Stomach (tissue), 8 donors: ENCODE measurements at regions not wholly inside any gene's neighbourhood (a gene's known extent, or its start where the extent isn't known, plus 50 kb on each side); places are given as distances from the start of the nearest gene placed in this dataset.

ENCODE experiments used
- DNase-seq, 2 donors: peaks; one replicate each; pipeline versions ENCODE4 v3.0.0 to v3.0.0-alpha.2; 2013 to 2019
- H3K27ac ChIP-seq, 5 donors: fragments of 200-600 bp in 4 of 5; sonication (generic) in 4 of 5; one replicate each; pipeline ENCODE4 v1.5.1; 2013 to 2019; ENCODE audit warnings: mild to moderate bottlenecking in 1 of 5, moderate library complexity in 1 of 5
- H3K27me3 ChIP-seq, 3 donors: fragments of 200-600 bp; sonication (generic); one replicate each; pipeline ENCODE4 v1.5.1; 2017 to 2019; ENCODE audit warnings: mixed run types in 1 of 3
- H3K36me3 ChIP-seq, 4 donors: fragments of 200-600 bp; sonication (generic); 1 replicate in 3 of 4; 2 replicates in 1 of 4; pipeline ENCODE4 v1.5.1; 2016 to 2019
- H3K4me1 ChIP-seq, 4 donors: fragments of 200-600 bp; sonication (generic); one replicate each; pipeline ENCODE4 v1.5.1; 2016 to 2019
- H3K4me3 ChIP-seq, 4 donors: fragments of 200-600 bp; sonication (generic) in 3 of 4; one replicate each; pipeline ENCODE4 v1.5.1; 2016 to 2019; ENCODE audit warnings: mild to moderate bottlenecking in 1 of 4
- H3K9me3 ChIP-seq, 4 donors: fragments of 200-600 bp; sonication (generic); one replicate each; pipeline ENCODE4 v1.5.1; 2016 to 2019
- CTCF ChIP-seq, 7 experiments: fragments of 450-650 bp in 4 of 7; fragments of 200-600 bp in 3 of 7; sonication (generic) in 3 of 7; IDR thresholded peaks; one replicate each; pipeline ENCODE4 v1.5.1; 2016 to 2019; ENCODE audit warnings: antibody characterized with exemption in 7 of 7, control low read depth in 2 of 7, mild to moderate bottlenecking in 1 of 7
- EP300 ChIP-seq: sonication (generic); formaldehyde crosslinking; IDR thresholded peaks from one replicate; pipeline ENCODE4 v1.6.1; 2017; ENCODE audit warnings: antibody characterized with exemption
- POLR2A ChIP-seq, 4 donors: fragments of 450-650 bp; IDR thresholded peaks; one replicate each; pipeline ENCODE4 v1.6.1; 2016; ENCODE audit warnings: antibody characterized with exemption in 4 of 4, control low read depth in 2 of 4, mild to moderate bottlenecking in 1 of 4, moderate library complexity in 1 of 4
- POLR2AphosphoS5 ChIP-seq, 3 donors: sonication (generic); formaldehyde crosslinking; IDR thresholded peaks; one replicate each; pipeline ENCODE4 v1.6.1; 2016; ENCODE audit warnings: antibody characterized with exemption in 3 of 3
- WGBS, 5 donors: extraction: QIAGEN DNeasy Blood & Tissue Kit in 3 of 5; methylation state at CpG; one replicate each; pipeline versions ENCODE4 v1.1.5 to v1.1.7; 2013 to 2018; 5-methylcytosine and 5-hydroxymethylcytosine counted together
- intact Hi-C: fragments of 100-400 bp; cut with DNase I; formaldehyde crosslinking; loops from one replicate; pipeline ENCODE4 v1.15.1; 2023; ENCODE audit warnings: low total_unique reads
- donor health status: healthy with polysubstance abuse.
- donor health status: Bipolar disorder and iron deficiency.
- donor health status: healthy.

- 87 to 95% (median 94%) methylated on average over 3 of the region's 3 CpGs for WGBS, 5 donors
- Histone ChIP-seq H3K4me3 (no peak overlapping the region), H3K27me3 (peaks cover 0 to 12% (median 0%) of the 10 kb centered on the region in 3 donors), H3K27ac (no peak overlapping the region), H3K9me3 (no peaks in the 10 kb centered on the region), H3K4me1 (no peaks in the 10 kb centered on the region), H3K36me3 (no peaks in the 10 kb centered on the region)
- DNase-seq: no peak
- intact Hi-C loops: no loop called here
- TF ChIP-seq EP300 (no peak), POLR2AphosphoS5 (IDR thresholded peaks at IDR 0.05) (no peak), CTCF (IDR thresholded peaks at IDR 0.05) (no peak), POLR2A (IDR thresholded peaks at IDR 0.05) (no peak)
These were observed 242.7 kb downstream of the SYK start for GRCh38 chr9:91044354-91044753.

DNA sequence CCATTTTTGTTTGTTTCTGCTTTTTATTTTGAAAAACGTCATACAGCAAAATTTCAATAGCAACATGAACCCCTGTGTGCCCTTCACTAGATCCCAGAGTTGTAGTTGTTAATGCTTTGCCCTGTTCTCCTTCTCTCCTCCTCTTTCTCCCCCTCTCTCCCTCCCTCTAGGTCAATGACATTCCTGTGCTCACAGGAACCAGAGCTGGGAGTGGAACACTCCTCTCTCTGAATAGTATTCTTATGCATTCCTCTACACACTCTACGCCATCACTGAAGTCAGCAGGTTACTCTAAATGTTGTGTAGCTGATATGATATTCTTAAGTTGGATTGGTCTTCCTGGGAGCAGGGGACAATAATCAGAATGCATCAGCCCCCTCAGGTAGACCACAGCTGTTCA, 243.4 kb downstream of the SYK start:
- H3K27me3 ChIP-seq: peaks cover 0 to 12% (median 0%) of the 10 kb centered on the region in 3 donors
- TF ChIP-seq CTCF (IDR thresholded peaks at IDR 0.05) (no peak), POLR2AphosphoS5 (IDR thresholded peaks at IDR 0.05) (no peak), POLR2A (IDR thresholded peaks at IDR 0.05) (no peak), EP300 (no peak)
- H3K27ac ChIP-seq: no peak overlapping the region
- WGBS, 5 donors: 76 to 87% (median 84%) methylated on average over 2 of the region's 2 CpGs
- H3K4me3 ChIP-seq: no peak overlapping the region
- intact Hi-C loops: no loop called here
- H3K36me3 ChIP-seq: no peaks in the 10 kb centered on the region
- no peak for DNase-seq
- H3K9me3 ChIP-seq: no peaks in the 10 kb centered on the region
- H3K4me1 ChIP-seq: no peaks in the 10 kb centered on the region

DNA sequence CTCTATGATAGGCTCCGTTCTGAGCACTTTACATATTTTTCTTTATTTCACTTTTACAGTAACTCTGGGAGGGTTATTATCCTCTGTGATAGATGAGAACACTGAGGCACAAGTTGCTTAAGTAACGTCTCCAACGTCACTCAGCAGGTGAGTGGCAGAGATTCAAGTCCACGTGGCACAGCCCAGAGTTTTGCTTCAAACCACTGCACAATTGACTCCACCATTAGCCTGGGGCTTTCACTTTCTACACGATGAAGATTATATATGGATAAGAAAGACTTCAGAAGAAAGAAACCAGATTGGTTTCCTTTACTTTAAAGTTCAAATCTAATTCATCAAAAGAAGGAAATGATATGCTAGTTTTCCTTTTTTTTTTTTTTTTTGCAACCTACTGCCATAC, 245.9 kb downstream of the SYK start:
- Histone ChIP-seq H3K27me3 (peaks cover 0 to 12% (median 0%) of the 10 kb centered on the region in 3 donors), H3K36me3 (no peaks in the 10 kb centered on the region), H3K9me3 (no peaks in the 10 kb centered on the region), H3K4me1 (no peaks in the 10 kb centered on the region), H3K4me3 (no peak overlapping the region), H3K27ac (no peak overlapping the region)
- no peak for TF ChIP-seq POLR2A (IDR thresholded peaks at IDR 0.05)
- no peak for TF ChIP-seq EP300
- TF ChIP-seq CTCF (IDR thresholded peaks at IDR 0.05): no peak
- no peak for TF ChIP-seq POLR2AphosphoS5 (IDR thresholded peaks at IDR 0.05)
- no peak for DNase-seq
- intact Hi-C loops: no loop called here
- WGBS, 5 donors: 43 to 54% (median 47%) methylated on average over 5 of the region's 5 CpGs

- DNase-seq: no peak
- intact Hi-C loops: no loop called here
- Histone ChIP-seq H3K27ac (no peak overlapping the region), H3K27me3 (peaks cover 0 to 12% (median 0%) of the 10 kb centered on the region in 3 donors), H3K36me3 (no peaks in the 10 kb centered on the region), H3K4me3 (no peak overlapping the region), H3K4me1 (no peaks in the 10 kb centered on the region), H3K9me3 (no peaks in the 10 kb centered on the region)
- no peak for TF ChIP-seq CTCF (IDR thresholded peaks at IDR 0.05)
- WGBS, 5 donors: 82 to 86% (median 82%) methylated on average over 9 of the region's 9 CpGs
These were observed 246.5 kb downstream of the SYK start for GRCh38 chr9:91047993-91048607.
